Limb (tissue), 2 donors: ENCODE measurements at regions not wholly inside any gene's neighbourhood (a gene's known extent, or its start where the extent isn't known, plus 50 kb on each side); places are given as distances from the start of the nearest gene placed in this dataset.
"Not testable (repeated sequence)": the region's sequence is repeated elsewhere in the genome, so short reads cannot be mapped to it uniquely, and the experiment has no call there.

ENCODE experiments used
- DNase-seq, 2 donors: peaks; one replicate each; pipeline ENCODE4 v3.0.0-alpha.2; 2016; ENCODE audit errors: extremely low spot score in 2 of 2

DNA sequence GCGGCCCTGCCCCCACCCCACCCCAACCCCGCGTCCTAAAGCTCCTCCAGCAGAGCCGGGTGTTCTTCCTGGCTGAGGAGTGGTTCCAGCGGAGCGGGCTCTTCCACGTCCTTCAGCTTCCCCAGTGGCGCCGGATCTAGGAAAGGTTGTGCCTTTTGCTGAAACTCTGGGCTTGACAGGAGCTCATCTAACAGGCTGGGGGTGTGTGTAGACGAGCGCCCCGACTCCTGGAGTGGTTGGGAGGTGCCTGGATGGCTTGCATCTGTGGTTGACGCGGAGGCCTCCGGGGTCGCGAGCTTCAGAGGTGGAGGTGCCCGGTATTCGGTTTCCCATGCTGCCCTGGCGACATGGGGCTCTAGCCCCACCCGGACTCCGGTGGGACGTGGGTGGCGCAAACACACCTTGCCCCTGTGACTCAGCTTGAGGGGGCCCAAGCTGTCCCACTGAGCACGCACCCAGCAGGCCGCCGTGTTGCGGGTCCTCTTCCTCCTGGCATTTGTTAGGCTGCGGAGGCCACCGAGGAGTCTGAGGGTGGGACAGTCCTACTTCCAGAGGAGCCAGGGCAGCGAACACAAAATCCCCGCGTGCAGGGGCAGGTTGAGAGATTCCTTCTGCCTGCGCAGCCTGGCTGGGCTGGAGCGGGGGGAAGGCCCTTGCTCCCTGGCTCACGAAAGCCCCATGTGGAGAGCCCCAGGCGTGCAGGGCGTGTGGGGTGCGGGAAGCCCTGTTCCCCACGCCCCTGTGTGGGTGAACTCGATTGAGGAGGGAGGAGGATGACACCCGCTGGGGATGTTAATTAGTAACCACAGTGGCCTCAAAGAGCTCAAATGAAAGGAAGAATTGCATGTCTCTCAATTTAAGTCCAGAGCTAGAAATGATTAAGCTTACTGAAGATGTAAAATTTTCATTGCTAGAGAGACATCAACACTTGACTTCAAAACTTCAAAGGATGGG, 3921.7 kb upstream of the OR11H1 start:
- DNase-seq = not testable (repeated sequence)

- not testable (repeated sequence) for DNase-seq
Measured at GRCh38 chr22:11607215-11607614, 3920.8 kb upstream of the OR11H1 start.

GRCh38 chr22:11608486-11608885, 3919.5 kb upstream of the OR11H1 start:
- not testable (repeated sequence) for DNase-seq

GRCh38 chr22:11609193-11609592, 3918.8 kb upstream of the OR11H1 start:
- DNase-seq = not testable (repeated sequence)

GRCh38 chr22:11611280-11611679, 3916.7 kb upstream of the OR11H1 start:
- not testable (repeated sequence) for DNase-seq

GRCh38 chr22:11611876-11612275, 3916.1 kb upstream of the OR11H1 start:
- DNase-seq = not testable (repeated sequence)

DNA sequence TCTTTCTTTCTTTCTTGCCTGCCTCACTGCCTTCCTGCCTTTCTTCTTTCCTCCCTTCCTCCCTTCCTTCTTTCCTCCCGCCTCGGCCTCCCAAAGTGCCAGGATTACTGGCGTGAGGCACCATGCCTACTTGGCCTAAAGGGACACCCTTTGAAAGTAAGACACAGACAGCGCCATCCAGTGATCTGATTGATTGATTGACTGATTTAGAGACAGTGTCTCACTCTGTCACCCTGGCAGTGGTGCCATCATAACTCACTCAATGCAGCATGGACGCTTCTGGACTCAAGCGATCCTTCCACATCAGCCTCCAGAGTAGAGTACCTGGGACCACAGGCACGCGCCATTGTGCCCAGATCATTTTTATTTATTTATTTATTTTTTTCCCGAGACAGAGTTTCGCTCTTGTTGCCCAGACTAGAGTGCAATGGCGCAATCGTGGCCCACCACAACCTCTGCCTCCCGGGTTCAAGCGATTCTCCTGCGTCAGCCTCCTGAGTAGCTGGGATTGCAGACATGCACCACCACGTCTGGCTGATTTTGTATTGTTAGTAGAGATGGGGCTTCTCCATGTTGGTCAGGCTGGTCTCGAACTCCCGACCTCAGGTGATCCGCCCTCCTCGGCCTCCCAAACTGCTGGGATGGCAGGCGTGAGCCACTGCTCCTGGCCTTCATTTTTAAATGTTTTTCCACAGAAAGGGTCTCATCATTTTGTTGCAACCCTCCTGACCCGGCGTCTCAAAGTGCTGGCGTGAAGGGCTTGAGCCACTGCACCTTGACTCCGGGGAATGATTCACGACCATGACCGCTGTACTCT, 3914.7 kb upstream of the OR11H1 start:
- DNase-seq = not testable (repeated sequence)

DNA sequence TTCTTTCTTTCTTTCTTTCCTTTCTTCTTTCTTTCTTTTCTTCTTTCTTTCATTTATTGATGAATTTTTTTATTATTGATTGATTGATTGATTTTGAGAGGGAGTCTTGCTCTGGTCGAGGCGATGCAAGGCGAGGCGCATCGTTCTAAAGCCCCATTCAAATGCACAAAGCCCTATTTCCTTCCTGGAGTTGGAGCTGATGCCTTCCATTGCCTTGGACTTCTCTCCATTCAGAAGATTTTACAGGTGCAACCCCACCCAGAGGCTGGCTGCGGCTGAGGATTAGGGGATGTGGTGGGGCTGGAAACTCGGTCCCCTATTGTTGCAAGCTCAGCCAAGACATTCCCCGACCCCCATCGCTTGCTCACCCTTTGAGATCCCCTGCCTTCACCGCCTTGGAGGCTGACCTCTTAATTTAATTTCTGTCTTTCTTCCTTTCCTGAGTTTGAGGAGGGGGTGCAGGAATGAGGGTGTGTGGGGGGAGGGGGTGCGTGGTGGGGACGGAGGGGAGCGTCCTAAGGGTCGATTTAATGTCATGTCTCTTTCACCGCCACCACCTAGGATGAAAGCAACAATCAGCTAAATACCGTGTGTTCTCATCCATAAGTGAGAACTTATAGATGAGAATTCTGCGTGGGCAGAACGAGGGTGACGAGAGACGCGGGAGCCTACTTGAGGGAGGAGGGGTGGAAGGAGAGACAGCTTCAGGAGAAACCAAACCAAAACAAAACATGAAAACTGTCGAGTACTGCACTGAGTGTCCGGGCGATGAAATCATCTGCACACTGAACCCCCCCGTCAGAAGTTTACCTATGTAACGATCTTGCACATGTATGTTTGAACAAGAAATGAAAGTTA, 3913.9 kb upstream of the OR11H1 start:
- DNase-seq = no peak

- DNase-seq = not testable (repeated sequence)
Measured at GRCh38 chr22:11614798-11615433, 3913.1 kb upstream of the OR11H1 start.

DNA sequence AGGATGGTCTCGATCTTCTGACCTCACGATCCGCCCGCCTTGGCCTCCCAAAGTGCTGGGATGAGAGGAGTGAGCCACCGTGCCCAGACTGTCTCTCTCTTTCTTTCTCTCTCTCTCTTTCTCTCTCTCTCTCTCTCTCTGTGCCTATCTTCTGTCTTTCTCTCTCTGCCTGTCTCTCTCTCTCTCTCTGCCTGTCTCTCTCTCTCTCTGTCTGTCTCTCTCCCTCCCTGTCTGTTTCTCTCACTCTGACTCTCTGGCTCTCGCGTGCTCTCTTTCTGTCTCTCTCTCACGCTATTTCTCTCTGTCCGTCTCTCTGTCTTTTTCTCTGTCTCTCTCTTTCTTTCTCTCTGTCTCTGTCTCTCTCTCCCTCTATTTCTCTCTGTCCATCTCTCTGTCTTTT, 3911.2 kb upstream of the OR11H1 start:
- no peak for DNase-seq

GRCh38 chr22:11618322-11618662, 3909.7 kb upstream of the OR11H1 start:
- not testable (repeated sequence) for DNase-seq

DNA sequence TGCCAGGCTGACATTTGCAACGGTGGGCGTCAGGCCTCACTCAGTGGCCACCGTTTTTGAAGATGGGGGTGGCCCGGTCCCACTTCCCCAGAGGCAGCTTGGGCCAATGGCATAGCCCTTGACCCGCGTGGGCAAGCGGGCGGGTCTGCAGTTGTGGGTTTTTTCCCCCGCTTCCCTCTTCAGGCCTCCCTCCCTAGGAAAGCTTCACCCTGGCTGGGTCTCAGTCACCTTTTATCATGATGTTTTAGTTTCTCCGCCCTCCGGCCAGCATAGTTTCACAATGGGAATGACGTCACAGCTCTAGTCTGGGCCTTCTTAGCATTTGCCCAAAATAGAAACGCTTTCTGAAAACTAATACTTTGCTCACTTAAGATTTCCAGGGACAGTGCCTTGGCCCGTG, 3909.3 kb upstream of the OR11H1 start:
- DNase-seq = not testable (repeated sequence)

DNA sequence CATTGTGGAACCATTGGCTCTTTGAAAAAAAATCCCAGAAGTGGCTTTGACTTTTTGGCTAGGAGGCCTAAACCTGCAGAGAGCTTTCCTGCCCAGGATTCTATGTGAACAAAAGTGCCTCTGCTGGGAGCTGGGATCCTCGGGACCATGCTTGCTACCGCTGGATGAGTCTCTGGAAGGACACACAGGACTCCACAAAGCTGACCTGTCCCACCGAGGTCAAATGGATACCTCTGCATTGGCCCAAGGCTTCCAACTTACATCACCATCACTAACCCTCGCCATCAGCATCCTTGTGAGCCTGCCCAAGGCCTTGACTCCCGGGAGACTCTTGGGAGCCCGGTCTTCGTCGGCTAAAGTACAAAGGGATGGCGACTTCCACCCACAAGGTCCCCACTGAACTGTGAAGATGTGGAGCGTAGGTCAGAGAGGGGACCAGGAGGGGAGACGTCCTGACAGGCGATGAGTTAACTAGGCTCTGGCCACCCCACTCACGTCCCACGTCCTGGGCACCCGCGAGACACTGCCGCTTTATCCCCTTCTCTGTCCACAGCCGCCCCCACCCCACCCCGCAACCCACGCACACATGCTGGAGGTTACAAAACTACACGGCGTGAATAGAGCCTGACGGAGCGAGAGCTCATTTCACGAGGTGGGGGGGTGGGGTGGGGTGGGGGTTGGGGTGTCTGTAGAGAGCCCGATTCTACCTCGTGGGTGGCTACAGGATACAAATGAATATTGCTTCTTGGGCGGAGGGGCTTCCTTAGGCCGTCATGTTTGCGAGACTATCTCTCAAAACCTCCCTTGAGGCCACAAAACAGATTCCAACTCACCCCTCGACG, 3906.8 kb upstream of the OR11H1 start:
- DNase-seq = not testable (repeated sequence)

GRCh38 chr22:11622774-11623173, 3905.2 kb upstream of the OR11H1 start:
- DNase-seq = not testable (repeated sequence)

- not testable (repeated sequence) for DNase-seq
Measured at GRCh38 chr22:11625711-11626421, 3902.1 kb upstream of the OR11H1 start.

- DNase-seq = no peak
Measured at GRCh38 chr22:11626422-11626773, 3901.6 kb upstream of the OR11H1 start.

- DNase-seq = not testable (repeated sequence)
Measured at GRCh38 chr22:11627036-11627435, 3901.0 kb upstream of the OR11H1 start.

DNA sequence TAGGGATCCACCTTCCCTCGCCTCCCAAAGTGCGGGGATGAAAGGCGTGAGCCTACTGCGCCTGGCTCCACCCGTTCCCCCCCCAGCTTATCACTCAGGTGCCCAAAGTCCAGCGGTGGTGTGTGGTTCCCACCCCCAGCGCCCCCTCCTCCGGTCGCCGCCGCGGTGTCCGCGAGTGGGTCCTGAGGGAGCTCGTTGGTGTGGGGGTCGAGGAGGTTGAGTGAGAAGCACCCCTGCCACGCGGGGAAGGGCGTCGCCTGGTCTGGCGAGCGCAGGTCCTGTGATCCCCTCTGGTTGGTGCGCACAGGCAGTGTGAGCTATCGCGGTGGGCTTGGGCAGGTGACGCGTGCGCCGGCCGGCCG, 3900.6 kb upstream of the OR11H1 start:
- DNase-seq = no peak
